Activated CD8-positive, alpha-beta T cell treated with anti-CD3 and anti-CD28 coated beads for 36 hours (primary cell): ENCODE measurements at regions not wholly inside any gene's neighbourhood (a gene's known extent, or its start where the extent isn't known, plus 50 kb on each side); places are given as distances from the start of the nearest gene placed in this dataset.

Source experiments
- ATAC-seq: fragments of 200-7000 bp; cut with Tn5 transposase; one replicate; pipeline ENCODE4 v1.10.0; 2021; ENCODE audit warnings: mild to moderate bottlenecking, moderate library complexity
- CTCF ChIA-PET: fragments of 350-600 bp; sonication (Branson Sonifier 250); formaldehyde crosslinking; loops from one replicate; lab custom pipeline; 2021; ENCODE audit warnings: antibody characterized with exemption; lab: Charles Lee
- POLR2A ChIA-PET: fragments of 350-600 bp; sonication (Branson Sonifier 250); formaldehyde crosslinking; loops from one replicate; lab custom pipeline; 2021; ENCODE audit warnings: antibody characterized with exemption; lab: Charles Lee
- DNase-seq: peaks from one replicate; pipeline ENCODE4 v3.0.0-alpha.2; 2020
- H3K27ac Mint-ChIP-seq: one replicate; pipeline ENCODE4 v1.8.0; 2021; ENCODE audit warnings: mild to moderate bottlenecking, mixed read lengths
- H3K27me3 Mint-ChIP-seq: one replicate; pipeline ENCODE4 v1.8.0; 2021; ENCODE audit warnings: mixed read lengths
- H3K36me3 Mint-ChIP-seq: one replicate; pipeline ENCODE4 v1.8.0; 2021; ENCODE audit warnings: low read depth, mixed read lengths
- H3K4me1 Mint-ChIP-seq: one replicate; pipeline ENCODE4 v1.8.0; 2021; ENCODE audit warnings: low read depth, mixed read lengths
- H3K4me3 Mint-ChIP-seq: one replicate; pipeline ENCODE4 v1.8.0; 2021; ENCODE audit warnings: mild to moderate bottlenecking, moderate library complexity, mixed read lengths
- H3K9me3 Mint-ChIP-seq: one replicate; pipeline ENCODE4 v1.8.0; 2021; ENCODE audit warnings: mixed read lengths
- CTCF ChIP-seq: fragments of 200-600 bp; IDR thresholded peaks from one replicate; pipeline ENCODE4 v1.8.0; 2022; ENCODE audit warnings: antibody characterized with exemption, mild to moderate bottlenecking
- intact Hi-C: fragments of 100-400 bp; cut with micrococcal nuclease; formaldehyde crosslinking; loops from one replicate; pipeline ENCODE4 v1.10.0; 2022

- Mint-ChIP-seq H3K9me3 (no peaks in the 10 kb centered on the region), H3K36me3 (no peaks in the 10 kb centered on the region), H3K4me1 (no peaks in the 10 kb centered on the region), H3K4me3 (no peak overlapping the region), H3K27me3 (no peaks in the 10 kb centered on the region), H3K27ac (no peak overlapping the region)
- ATAC-seq (no peak), DNase-seq (no peak)
- no peak for TF ChIP-seq CTCF
- intact Hi-C loops = no loop called here
- POLR2A ChIA-PET = no interaction called here
- CTCF ChIA-PET = no interaction called here
These were observed 398.2 kb downstream of the COL12A1 start for GRCh38 chr6:74807674-74808073.

- no peak for TF ChIP-seq CTCF
- H3K4me3 Mint-ChIP-seq = no peak overlapping the region
- no peaks in the 10 kb centered on the region for H3K4me1 Mint-ChIP-seq
- peaks cover 6% of the 10 kb centered on the region for H3K9me3 Mint-ChIP-seq
- CTCF ChIA-PET = no interaction called here
- no peaks in the 10 kb centered on the region for H3K27me3 Mint-ChIP-seq
- H3K27ac Mint-ChIP-seq = no peak overlapping the region
- ATAC-seq = no peak
- POLR2A ChIA-PET = no interaction called here
- DNase-seq = no peak
- intact Hi-C loops = no loop called here
- no peaks in the 10 kb centered on the region for H3K36me3 Mint-ChIP-seq
These were observed 399.7 kb downstream of the COL12A1 start for GRCh38 chr6:74805916-74806696.

- Mint-ChIP-seq H3K27ac (no peak overlapping the region), H3K27me3 (no peaks in the 10 kb centered on the region), H3K4me1 (no peaks in the 10 kb centered on the region), H3K36me3 (no peaks in the 10 kb centered on the region), H3K9me3 (peaks cover 27% of the 10 kb centered on the region), H3K4me3 (no peak overlapping the region)
- intact Hi-C loops = no loop called here
- ATAC-seq (no peak), DNase-seq (no peak)
- no peak for TF ChIP-seq CTCF
- ChIA-PET CTCF (no interaction called here), POLR2A (no interaction called here)
These were observed 407.6 kb downstream of the COL12A1 start for GRCh38 chr6:74798302-74798701.

- intact Hi-C loops = no loop called here
- TF ChIP-seq CTCF = no peak
- no peak overlapping the region for H3K4me3 Mint-ChIP-seq
- ATAC-seq (no peak), DNase-seq (no peak)
- H3K27me3 Mint-ChIP-seq = no peaks in the 10 kb centered on the region
- H3K27ac Mint-ChIP-seq = no peak overlapping the region
- no peaks in the 10 kb centered on the region for H3K4me1 Mint-ChIP-seq
- CTCF ChIA-PET = no interaction called here
- H3K36me3 Mint-ChIP-seq = no peaks in the 10 kb centered on the region
- H3K9me3 Mint-ChIP-seq = peaks cover 14% of the 10 kb centered on the region
- POLR2A ChIA-PET = no interaction called here
These were observed 420.6 kb downstream of the COL12A1 start for GRCh38 chr6:74785236-74785635.

- Mint-ChIP-seq H3K36me3 (no peaks in the 10 kb centered on the region), H3K9me3 (peaks cover 8% of the 10 kb centered on the region), H3K4me3 (no peak overlapping the region), H3K4me1 (no peaks in the 10 kb centered on the region), H3K27me3 (no peaks in the 10 kb centered on the region), H3K27ac (no peak overlapping the region)
- intact Hi-C loops = no loop called here
- no peak for DNase-seq
- ChIA-PET POLR2A (no interaction called here), CTCF (no interaction called here)
- no peak for ATAC-seq
- TF ChIP-seq CTCF = no peak
These were observed 423.5 kb downstream of the COL12A1 start for GRCh38 chr6:74782346-74782745.
